ENCODE measurements at regions not wholly inside any gene's neighbourhood (a gene's known extent, or its start where the extent isn't known, plus 50 kb on each side); places are given as distances from the start of the nearest gene placed in this dataset.

DNA sequence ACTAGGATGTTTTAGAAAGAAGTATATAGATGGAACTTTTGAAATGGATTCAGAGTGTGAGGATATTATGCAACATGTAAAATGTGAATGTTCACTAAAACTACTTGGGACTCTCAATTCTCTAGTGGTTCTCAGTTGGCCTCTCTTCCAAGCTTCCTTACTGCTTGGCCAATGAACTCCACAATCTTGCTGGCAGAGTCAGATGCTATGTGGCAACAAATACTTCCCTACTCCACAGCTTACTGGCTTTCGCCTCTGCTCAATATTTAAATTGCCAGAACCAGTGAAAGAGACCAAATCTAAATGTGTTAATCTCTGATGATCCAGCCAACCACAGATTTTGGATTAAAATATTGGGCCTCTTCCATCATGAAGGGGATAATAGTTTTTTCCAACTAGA lies 138.4 kb downstream of the HTR1B start:
- TF ChIP-seq, protein P1, sequence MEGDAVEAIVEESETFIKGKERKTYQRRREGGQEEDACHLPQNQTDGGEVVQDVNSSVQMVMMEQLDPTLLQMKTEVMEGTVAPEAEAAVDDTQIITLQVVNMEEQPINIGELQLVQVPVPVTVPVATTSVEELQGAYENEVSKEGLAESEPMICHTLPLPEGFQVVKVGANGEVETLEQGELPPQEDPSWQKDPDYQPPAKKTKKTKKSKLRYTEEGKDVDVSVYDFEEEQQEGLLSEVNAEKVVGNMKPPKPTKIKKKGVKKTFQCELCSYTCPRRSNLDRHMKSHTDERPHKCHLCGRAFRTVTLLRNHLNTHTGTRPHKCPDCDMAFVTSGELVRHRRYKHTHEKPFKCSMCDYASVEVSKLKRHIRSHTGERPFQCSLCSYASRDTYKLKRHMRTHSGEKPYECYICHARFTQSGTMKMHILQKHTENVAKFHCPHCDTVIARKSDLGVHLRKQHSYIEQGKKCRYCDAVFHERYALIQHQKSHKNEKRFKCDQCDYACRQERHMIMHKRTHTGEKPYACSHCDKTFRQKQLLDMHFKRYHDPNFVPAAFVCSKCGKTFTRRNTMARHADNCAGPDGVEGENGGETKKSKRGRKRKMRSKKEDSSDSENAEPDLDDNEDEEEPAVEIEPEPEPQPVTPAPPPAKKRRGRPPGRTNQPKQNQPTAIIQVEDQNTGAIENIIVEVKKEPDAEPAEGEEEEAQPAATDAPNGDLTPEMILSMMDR (IDR thresholded peaks at IDR 0.05; ENCODE audit: insufficient read depth, low read length) = no peak
- TF ChIP-seq POLR2AphosphoS5 (IDR thresholded peaks at IDR 0.05; ENCODE audit: low read depth) = no peak

Measured in HL-60 (cell line).